MM.1S (cell line): ENCODE measurements at regions not wholly inside any gene's neighbourhood (a gene's known extent, or its start where the extent isn't known, plus 50 kb on each side); places are given as distances from the start of the nearest gene placed in this dataset.

ENCODE experiments used
- EZH2 ChIP-seq: fragments of 300-600 bp; sonication (generic); optimal IDR thresholded peaks from 2 replicates; pipeline ENCODE3; 2017; ENCODE audit warnings: low read depth, mild to moderate bottlenecking, antibody characterized with exemption, low read length, mixed read lengths
- EZH2phosphoT487 ChIP-seq: fragments of 300-600 bp; sonication (generic); IDR thresholded peaks from 2 replicates; pipeline ENCODE4 v1.6.1; 2018; ENCODE audit warnings: antibody characterized with exemption, low read length
- TF ChIP-seq, protein P1 (sequence below): fragments of 300-600 bp; sonication (generic); IDR thresholded peaks from 2 replicates; pipeline ENCODE4 v1.5.1; 2016; ENCODE audit warnings: antibody characterized with exemption, low read length, mixed read lengths

DNA sequence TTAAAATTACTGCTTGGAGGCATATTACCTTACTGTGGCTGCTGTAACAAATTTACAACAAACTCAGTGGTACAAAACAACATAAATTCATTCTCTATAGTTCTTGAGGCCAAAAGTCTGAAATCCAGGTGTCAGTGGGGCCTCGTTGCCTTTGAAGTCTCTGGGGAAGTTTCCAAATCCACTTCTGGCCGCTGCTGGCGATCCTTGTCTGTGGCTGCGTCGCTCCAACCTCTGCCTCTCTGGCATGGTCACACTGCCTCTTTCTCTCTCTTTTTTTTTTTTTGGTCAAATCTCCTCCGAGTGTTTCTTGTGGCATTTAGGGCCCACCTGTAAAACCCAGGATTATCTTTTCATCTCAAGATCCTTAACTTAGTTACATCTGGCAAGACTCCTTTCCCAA lies 182.8 kb downstream of the ST6GAL2 start:
- TF ChIP-seq, protein P1, sequence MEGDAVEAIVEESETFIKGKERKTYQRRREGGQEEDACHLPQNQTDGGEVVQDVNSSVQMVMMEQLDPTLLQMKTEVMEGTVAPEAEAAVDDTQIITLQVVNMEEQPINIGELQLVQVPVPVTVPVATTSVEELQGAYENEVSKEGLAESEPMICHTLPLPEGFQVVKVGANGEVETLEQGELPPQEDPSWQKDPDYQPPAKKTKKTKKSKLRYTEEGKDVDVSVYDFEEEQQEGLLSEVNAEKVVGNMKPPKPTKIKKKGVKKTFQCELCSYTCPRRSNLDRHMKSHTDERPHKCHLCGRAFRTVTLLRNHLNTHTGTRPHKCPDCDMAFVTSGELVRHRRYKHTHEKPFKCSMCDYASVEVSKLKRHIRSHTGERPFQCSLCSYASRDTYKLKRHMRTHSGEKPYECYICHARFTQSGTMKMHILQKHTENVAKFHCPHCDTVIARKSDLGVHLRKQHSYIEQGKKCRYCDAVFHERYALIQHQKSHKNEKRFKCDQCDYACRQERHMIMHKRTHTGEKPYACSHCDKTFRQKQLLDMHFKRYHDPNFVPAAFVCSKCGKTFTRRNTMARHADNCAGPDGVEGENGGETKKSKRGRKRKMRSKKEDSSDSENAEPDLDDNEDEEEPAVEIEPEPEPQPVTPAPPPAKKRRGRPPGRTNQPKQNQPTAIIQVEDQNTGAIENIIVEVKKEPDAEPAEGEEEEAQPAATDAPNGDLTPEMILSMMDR, result no peak
- TF ChIP-seq EZH2, result no peak
- no peak for TF ChIP-seq EZH2phosphoT487
